NT2/D1 (cell line): ENCODE measurements at regions not wholly inside any gene's neighbourhood (a gene's known extent, or its start where the extent isn't known, plus 50 kb on each side); places are given as distances from the start of the nearest gene placed in this dataset.

Source experiments
- SUZ12 ChIP-seq: IDR thresholded peaks from 2 replicates; pipeline ENCODE4 v1.6.1; 2011; ENCODE audit not compliant: insufficient read length, insufficient read depth; ENCODE audit errors: extremely low read depth
- YY1 ChIP-seq: IDR thresholded peaks from 2 replicates; pipeline ENCODE4 v1.6.1; 2011; ENCODE audit not compliant: insufficient read length, insufficient read depth
- ZNF274 ChIP-seq: IDR thresholded peaks from 2 replicates; pipeline ENCODE4 v1.6.1; 2011; ENCODE audit warnings: mild to moderate bottlenecking, low read depth, low read length

DNA sequence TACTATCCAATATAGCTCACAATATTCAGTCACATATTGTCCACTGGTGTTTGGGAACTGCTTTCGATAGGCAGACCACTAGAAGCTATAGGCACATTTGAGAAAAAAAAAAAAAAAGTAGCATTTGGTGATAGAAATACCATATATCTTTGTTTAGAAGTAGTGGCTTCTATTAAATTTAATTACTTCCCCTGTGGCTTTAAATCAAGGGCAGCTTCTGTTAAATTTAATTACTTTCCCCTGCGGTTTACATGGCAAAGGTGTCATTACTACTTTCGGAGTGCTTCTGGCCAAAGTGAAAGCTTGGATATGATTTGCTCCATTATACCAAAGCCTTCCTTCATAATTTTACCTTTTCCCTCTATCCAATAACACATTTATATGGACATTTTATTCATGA is 229.9 kb downstream of the TTLL7 start:
- TF ChIP-seq ZNF274 (no peak), SUZ12 (no peak), YY1 (no peak)
